ENCODE measurements at regions not wholly inside any gene's neighbourhood (a gene's known extent, or its start where the extent isn't known, plus 50 kb on each side); places are given as distances from the start of the nearest gene placed in this dataset.

- in situ Hi-C loops (cut with MboI; ENCODE audit: low sequenced_read_pairs, unreplicated experiment): no loop called here
- TF ChIP-seq, protein P1, sequence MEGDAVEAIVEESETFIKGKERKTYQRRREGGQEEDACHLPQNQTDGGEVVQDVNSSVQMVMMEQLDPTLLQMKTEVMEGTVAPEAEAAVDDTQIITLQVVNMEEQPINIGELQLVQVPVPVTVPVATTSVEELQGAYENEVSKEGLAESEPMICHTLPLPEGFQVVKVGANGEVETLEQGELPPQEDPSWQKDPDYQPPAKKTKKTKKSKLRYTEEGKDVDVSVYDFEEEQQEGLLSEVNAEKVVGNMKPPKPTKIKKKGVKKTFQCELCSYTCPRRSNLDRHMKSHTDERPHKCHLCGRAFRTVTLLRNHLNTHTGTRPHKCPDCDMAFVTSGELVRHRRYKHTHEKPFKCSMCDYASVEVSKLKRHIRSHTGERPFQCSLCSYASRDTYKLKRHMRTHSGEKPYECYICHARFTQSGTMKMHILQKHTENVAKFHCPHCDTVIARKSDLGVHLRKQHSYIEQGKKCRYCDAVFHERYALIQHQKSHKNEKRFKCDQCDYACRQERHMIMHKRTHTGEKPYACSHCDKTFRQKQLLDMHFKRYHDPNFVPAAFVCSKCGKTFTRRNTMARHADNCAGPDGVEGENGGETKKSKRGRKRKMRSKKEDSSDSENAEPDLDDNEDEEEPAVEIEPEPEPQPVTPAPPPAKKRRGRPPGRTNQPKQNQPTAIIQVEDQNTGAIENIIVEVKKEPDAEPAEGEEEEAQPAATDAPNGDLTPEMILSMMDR (IDR thresholded peaks at IDR 0.05; ENCODE audit: borderline replicate concordance, control extremely low read depth, extremely low read depth, insufficient read depth, missing control alignments): no peak
- no peak for DNase-seq (ENCODE audit: low spot score)
Observed at GRCh38 chr5:99617335-99617734, 688.5 kb upstream of the CHD1 start.

- in situ Hi-C loops (cut with MboI; ENCODE audit: low sequenced_read_pairs, unreplicated experiment): no loop called here
- no peak for DNase-seq (ENCODE audit: low spot score)
- TF ChIP-seq, protein P1 (IDR thresholded peaks at IDR 0.05; ENCODE audit: borderline replicate concordance, control extremely low read depth, extremely low read depth, insufficient read depth, missing control alignments): no peak
Observed at GRCh38 chr5:99614888-99615287, 686.1 kb upstream of the CHD1 start.

- in situ Hi-C loops (cut with MboI; ENCODE audit: low sequenced_read_pairs, unreplicated experiment): no loop called here
- TF ChIP-seq, protein P1 (IDR thresholded peaks at IDR 0.05; ENCODE audit: borderline replicate concordance, control extremely low read depth, extremely low read depth, insufficient read depth, missing control alignments): no peak
- DNase-seq (ENCODE audit: low spot score): no peak
Observed at GRCh38 chr5:99607124-99607523, 678.3 kb upstream of the CHD1 start.

GRCh38 chr5:99605904-99606303, 677.1 kb upstream of the CHD1 start:
- in situ Hi-C loops (cut with MboI; ENCODE audit: low sequenced_read_pairs, unreplicated experiment): no loop called here
- TF ChIP-seq, protein P1 (IDR thresholded peaks at IDR 0.05; ENCODE audit: borderline replicate concordance, control extremely low read depth, extremely low read depth, insufficient read depth, missing control alignments): no peak
- DNase-seq (ENCODE audit: low spot score): no peak

DNA sequence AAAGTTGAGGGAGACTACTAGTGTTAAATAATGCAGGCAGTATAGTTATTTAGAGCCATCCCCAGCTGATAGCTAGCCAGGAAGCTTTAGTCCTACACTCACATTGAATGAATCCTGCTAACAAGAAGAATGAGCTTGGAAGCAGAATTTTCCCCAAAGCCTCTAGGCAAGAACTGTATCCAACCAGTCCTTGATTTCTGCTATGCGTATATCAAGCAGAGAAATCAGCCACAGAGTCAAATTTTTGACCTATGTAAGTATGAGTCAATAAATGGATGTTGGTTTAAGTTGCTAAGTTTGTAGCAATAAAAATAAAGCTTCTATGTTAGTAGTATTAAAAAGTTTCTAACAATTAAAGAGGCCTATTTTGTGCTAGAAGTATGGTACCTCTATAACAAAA, 672.1 kb upstream of the CHD1 start:
- TF ChIP-seq, protein P1 (IDR thresholded peaks at IDR 0.05; ENCODE audit: borderline replicate concordance, control extremely low read depth, extremely low read depth, insufficient read depth, missing control alignments): no peak
- DNase-seq (ENCODE audit: low spot score): no peak
- in situ Hi-C loops (cut with MboI; ENCODE audit: low sequenced_read_pairs, unreplicated experiment): no loop called here

GRCh38 chr5:99590806-99591205, 662.0 kb upstream of the CHD1 start:
- DNase-seq (ENCODE audit: low spot score): no peak
- TF ChIP-seq, protein P1 (IDR thresholded peaks at IDR 0.05; ENCODE audit: borderline replicate concordance, control extremely low read depth, extremely low read depth, insufficient read depth, missing control alignments): no peak
- in situ Hi-C loops (cut with MboI; ENCODE audit: low sequenced_read_pairs, unreplicated experiment): no loop called here

DNA sequence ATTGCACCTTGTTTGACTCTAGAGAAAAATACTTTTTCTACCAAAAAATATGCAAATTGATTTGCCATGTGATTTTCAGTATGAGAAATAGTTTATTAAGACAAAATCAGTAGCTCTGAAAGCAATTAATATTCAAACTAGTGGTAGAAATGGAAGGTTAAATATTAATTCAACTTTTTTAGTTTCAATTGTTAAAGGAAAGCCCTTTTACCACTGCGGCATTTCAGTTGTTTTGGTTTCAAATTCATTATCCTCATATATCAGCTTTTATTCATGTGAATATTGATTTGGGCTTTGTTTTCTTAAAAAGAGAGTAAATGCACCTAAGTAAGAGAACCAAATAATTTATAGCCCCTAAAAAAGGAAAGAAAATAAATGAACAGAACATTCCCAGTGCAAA, 660.6 kb upstream of the CHD1 start:
- TF ChIP-seq, protein P1 (IDR thresholded peaks at IDR 0.05; ENCODE audit: borderline replicate concordance, control extremely low read depth, extremely low read depth, insufficient read depth, missing control alignments): no peak
- DNase-seq (ENCODE audit: low spot score): no peak
- in situ Hi-C loops (cut with MboI; ENCODE audit: low sequenced_read_pairs, unreplicated experiment): no loop called here
